ENCODE measurements at regions not wholly inside any gene's neighbourhood (a gene's known extent, or its start where the extent isn't known, plus 50 kb on each side); places are given as distances from the start of the nearest gene placed in this dataset.

DNA sequence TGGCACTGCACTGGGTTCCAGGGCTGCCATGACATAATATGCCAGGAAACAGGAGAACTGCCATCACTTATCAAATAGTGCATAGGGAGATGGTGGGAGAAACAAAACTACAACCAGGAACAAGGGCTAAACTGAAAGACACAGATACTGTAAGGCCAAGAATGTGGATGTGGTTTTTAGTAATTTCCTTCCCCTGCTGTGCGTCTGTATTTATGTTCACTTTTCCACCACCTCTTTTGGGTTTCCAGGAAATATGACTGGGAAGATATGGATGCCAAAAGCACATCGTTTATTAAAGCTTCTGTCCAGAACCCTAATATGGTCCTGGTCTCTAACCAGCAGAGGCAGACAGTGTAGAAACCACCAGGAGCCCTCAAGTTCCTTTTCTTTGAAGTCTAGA, 759.7 kb upstream of the FANCL start:
- H3K4me2 ChIP-seq, result no peak overlapping the region
- no peaks in the 10 kb centered on the region for H3K9me3 ChIP-seq
- ChIA-PET CTCF (interaction anchor here (0.7 kb wide), 1 partner anchor 56 kb away, joined by 3 read pairs; no protein-coding TSS in a partner anchor), POLR2A (no interaction called here)
- DNase-seq (ENCODE audit: low read depth in 1 of 2, low spot score in 1 of 2) (no peak), FAIRE-seq (no peak), ATAC-seq (no peak)
- no peak overlapping the region for H3K4me3 ChIP-seq
- TF ChIP-seq ZSCAN20 (CRISPR knock-in tag; IDR thresholded peaks at IDR 0.05) (no peak), JUNB (IDR thresholded peaks at IDR 0.05) (no peak), ZFP36 (IDR thresholded peaks at IDR 0.05; ENCODE audit: borderline replicate concordance, partially characterized antibody) (no peak), EHMT2 (IDR thresholded peaks at IDR 0.05; ENCODE audit: low read depth) (no peak), TP53 (CRISPR knock-in tag; IDR thresholded peaks at IDR 0.05) (no peak), MAX (IDR thresholded peaks at IDR 0.05) (no peak), PBX3 (IDR thresholded peaks at IDR 0.05) (no peak), HEYL (CRISPR knock-in tag; IDR thresholded peaks at IDR 0.05) (no peak), JUN (IDR thresholded peaks at IDR 0.05) (no peak), EP300 (IDR thresholded peaks at IDR 0.05) (no peak), TFCP2L1 (CRISPR knock-in tag; IDR thresholded peaks at IDR 0.05) (no peak), NPAS2 (CRISPR knock-in tag; IDR thresholded peaks at IDR 0.05; ENCODE audit: borderline replicate concordance) (no peak)
- H3K4me1 ChIP-seq, result no peaks in the 10 kb centered on the region
- 36% methylated on average over 2 of the region's 2 CpGs for WGBS (ENCODE audit: missing lambda C conversion rate)
- no peak overlapping the region for H3K27ac ChIP-seq

DNA sequence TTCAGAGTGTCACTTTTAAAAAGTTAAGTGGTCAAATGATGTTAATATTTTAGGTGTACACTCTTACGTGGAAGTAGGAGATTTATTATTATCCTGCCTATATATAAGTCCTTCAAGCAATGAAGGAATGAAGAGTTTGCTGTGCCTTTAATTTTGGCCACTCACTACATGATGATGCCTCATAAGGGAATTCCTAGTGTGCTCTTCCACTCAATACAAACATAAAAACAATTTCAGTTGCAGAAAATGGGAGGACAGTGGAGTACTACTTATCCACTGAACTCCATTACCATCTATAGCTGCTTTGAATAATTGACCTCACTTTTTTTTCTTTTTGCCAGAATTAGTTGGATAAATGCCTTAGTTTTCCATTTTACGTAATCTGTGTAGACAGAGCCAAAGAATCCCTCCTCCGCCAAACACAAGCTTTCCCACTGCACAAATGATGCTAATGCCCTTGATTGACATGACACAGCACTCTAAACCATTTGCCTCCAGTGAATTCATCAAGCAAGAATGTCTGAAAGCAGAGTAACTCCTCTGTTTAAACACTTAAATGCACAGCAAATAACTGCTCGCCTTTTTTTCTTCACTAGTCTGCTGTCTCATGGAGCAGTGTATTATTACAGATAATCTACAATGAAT, 751.1 kb upstream of the FANCL start:
- ChIA-PET POLR2A (no interaction called here), CTCF (interaction anchor here (0.5 to 0.7 kb wide), 3 partner anchors 331 to 1232 kb away, joined by 3 to 4 read pairs (median 3); no protein-coding TSS in a partner anchor)
- no peak for TF ChIP-seq NR3C1 (IDR thresholded peaks at IDR 0.05)
- no peak for TF ChIP-seq JUNB (IDR thresholded peaks at IDR 0.05)
- no peak for TF ChIP-seq ELK1 (IDR thresholded peaks at IDR 0.05; ENCODE audit: low read depth, low read length)
- no peak for TF ChIP-seq EHMT2 (IDR thresholded peaks at IDR 0.05; ENCODE audit: low read depth)
- TF ChIP-seq FOSL2 (IDR thresholded peaks at IDR 0.05), result no peak
- TF ChIP-seq FOSL2 (CRISPR knock-in tag; IDR thresholded peaks at IDR 0.05), result peak; percentile 57
- peak; percentile 44; the same call in 1 of the 2 replicates for TF ChIP-seq GATA3 (IDR thresholded peaks at IDR 0.05; ENCODE audit: borderline replicate concordance)
- no peak overlapping the region; a peak in 1 of 6 replicates for H3K27ac ChIP-seq
- H3K4me2 ChIP-seq, result peak overlapping the region; percentile 60
- ATAC-seq (peak; percentile 91 to 95), DNase-seq (ENCODE audit: low read depth in 1 of 2, low spot score in 1 of 2) (peak in 1 of 2 experiments; percentile 81), FAIRE-seq (no peak)
- H3K9me3 ChIP-seq, result 0 out of 3 replicates have a peak, but pooled peaks cover 8% of the 10 kb centered on the region
- 7% methylated on average over 4 of the region's 4 CpGs for WGBS (ENCODE audit: missing lambda C conversion rate)
- H3K4me3 ChIP-seq, result no peak overlapping the region
- H3K4me1 ChIP-seq, result peaks cover 13% of the 10 kb centered on the region; the same call in 1 of the 3 replicates

DNA sequence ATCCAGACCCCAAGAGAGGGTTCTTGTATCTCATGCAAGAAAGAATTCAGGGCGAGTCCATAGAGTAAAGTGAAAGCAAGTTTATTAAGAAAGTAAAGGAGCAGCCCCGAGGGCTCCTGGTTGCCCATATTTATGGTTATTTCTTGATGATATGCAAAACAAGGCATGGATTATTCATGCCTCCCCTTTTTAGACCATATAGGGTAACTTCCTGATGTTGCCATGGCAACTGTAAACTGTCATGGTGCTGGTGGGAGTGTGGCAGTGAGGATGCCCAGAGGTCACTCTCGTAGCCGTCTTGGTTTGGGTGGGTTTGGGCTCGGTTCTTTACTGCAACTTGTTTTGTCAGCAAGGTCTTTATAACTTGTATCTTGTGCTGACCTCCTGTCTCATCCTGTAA, 750.2 kb upstream of the FANCL start:
- no peak for FAIRE-seq
- WGBS (ENCODE audit: missing lambda C conversion rate), result 26% methylated on average over 5 of the region's 5 CpGs
- CTCF ChIA-PET, result no interaction called here

More for the DNA sequence above, 750.2 kb upstream of the FANCL start:
- Histone ChIP-seq H3K4me1 (peaks cover 13% of the 10 kb centered on the region; the same call in 1 of the 3 replicates), H3K4me3 (no peak overlapping the region), H3K27ac (no peak overlapping the region), H3K9me3 (0 out of 3 replicates have a peak, but pooled peaks cover 8% of the 10 kb centered on the region), H3K4me2 (peak overlapping the region; percentile 60)
- peak in 1 of 2 experiments; percentile 6 for DNase-seq (ENCODE audit: low read depth in 1 of 2, low spot score in 1 of 2)
- POLR2A ChIA-PET, result interaction anchor here (0.7 kb wide), 1 partner anchor 1940 kb away, joined by 4 read pairs; no protein-coding TSS in a partner anchor
- peak in 1 of 2 experiments; percentile 48; a peak in 3 of 6 replicates for ATAC-seq
- TF ChIP-seq ATOH8 (CRISPR knock-in tag; IDR thresholded peaks at IDR 0.05; ENCODE audit: low read depth), result no peak
- no peak for TF ChIP-seq ZNF302 (CRISPR knock-in tag; IDR thresholded peaks at IDR 0.05)
- TF ChIP-seq CEBPB (IDR thresholded peaks at IDR 0.05), result no peak
- no peak for TF ChIP-seq JUNB (IDR thresholded peaks at IDR 0.05)
- TF ChIP-seq MAFK (IDR thresholded peaks at IDR 0.05; ENCODE audit: partially characterized antibody), result no peak
- TF ChIP-seq SMC3 (IDR thresholded peaks at IDR 0.05), result no peak
- TF ChIP-seq CHD2 (IDR thresholded peaks at IDR 0.05; ENCODE audit: low read length, partially characterized antibody), result no peak
- TF ChIP-seq HOXB5 (CRISPR knock-in tag; IDR thresholded peaks at IDR 0.05), result no peak
- TF ChIP-seq KDM1A (IDR thresholded peaks at IDR 0.05; ENCODE audit: low read depth), result no peak
- no peak for TF ChIP-seq CBX8 (IDR thresholded peaks at IDR 0.05)
- no peak for TF ChIP-seq FOSB (CRISPR knock-in tag; IDR thresholded peaks at IDR 0.05)
- TF ChIP-seq NPAS2 (CRISPR knock-in tag; IDR thresholded peaks at IDR 0.05; ENCODE audit: borderline replicate concordance), result no peak
- no peak for TF ChIP-seq ELK1 (IDR thresholded peaks at IDR 0.05; ENCODE audit: low read depth, low read length)
- no peak for TF ChIP-seq E2F6 (IDR thresholded peaks at IDR 0.05; ENCODE audit: borderline replicate concordance, low read depth)
- TF ChIP-seq CBX2 (IDR thresholded peaks at IDR 0.05; ENCODE audit: borderline replicate concordance, low read depth), result no peak

Measured in A549 (cell line).